ENCODE measurements at regions not wholly inside any gene's neighbourhood (a gene's known extent, or its start where the extent isn't known, plus 50 kb on each side); places are given as distances from the start of the nearest gene placed in this dataset.
"Not testable (repeated sequence)": the region's sequence is repeated elsewhere in the genome, so short reads cannot be mapped to it uniquely, and the experiment has no call there.

- DNase-seq (ENCODE audit: low spot score), result not testable (repeated sequence)
Measured at GRCh38 chr17:445839-446238, 93.2 kb upstream of the RPH3AL start, which contains the start of gene RFLNB. Gene RFLNB, minus strand, starts transcription at chr17:445939.

GRCh38 chr17:444879-445454 lies 92.4 kb upstream of the RPH3AL start:
- no peak for DNase-seq (ENCODE audit: low spot score)

- no peak for DNase-seq (ENCODE audit: low spot score)
Measured at GRCh38 chr17:443109-443508, 90.5 kb upstream of the RPH3AL start.

- no peak for DNase-seq (ENCODE audit: low spot score)
Measured at GRCh38 chr17:441155-441950, 88.7 kb upstream of the RPH3AL start.

GRCh38 chr17:438191-438590 lies 85.6 kb upstream of the RPH3AL start:
- no peak for DNase-seq (ENCODE audit: low spot score)

GRCh38 chr17:437545-437944 lies 84.9 kb upstream of the RPH3AL start:
- no peak for DNase-seq (ENCODE audit: low spot score)

- DNase-seq (ENCODE audit: low spot score), result no peak
Measured at GRCh38 chr17:436571-436970, 84.0 kb upstream of the RPH3AL start.

GRCh38 chr17:432471-432870 lies 79.9 kb upstream of the RPH3AL start:
- DNase-seq (ENCODE audit: low spot score), result not testable (repeated sequence)

GRCh38 chr17:431494-431893 lies 78.9 kb upstream of the RPH3AL start:
- no peak for DNase-seq (ENCODE audit: low spot score)

GRCh38 chr17:429589-429988 lies 77.0 kb upstream of the RPH3AL start:
- no peak for DNase-seq (ENCODE audit: low spot score)

- DNase-seq (ENCODE audit: low spot score), result no peak
Measured at GRCh38 chr17:428414-428813, 75.8 kb upstream of the RPH3AL start.

GRCh38 chr17:427891-428290 lies 75.3 kb upstream of the RPH3AL start:
- no peak for DNase-seq (ENCODE audit: low spot score)

- no peak for DNase-seq (ENCODE audit: low spot score)
Measured at GRCh38 chr17:427327-427726, 74.7 kb upstream of the RPH3AL start.

- DNase-seq (ENCODE audit: low spot score), result no peak
Measured at GRCh38 chr17:422196-422930, 69.8 kb upstream of the RPH3AL start.

GRCh38 chr17:420479-421175 lies 68.0 kb upstream of the RPH3AL start:
- DNase-seq (ENCODE audit: low spot score), result no peak

GRCh38 chr17:419073-419735 lies 66.6 kb upstream of the RPH3AL start:
- no peak for DNase-seq (ENCODE audit: low spot score)

- DNase-seq (ENCODE audit: low spot score), result no peak
Measured at GRCh38 chr17:418421-418751, 65.8 kb upstream of the RPH3AL start.

GRCh38 chr17:417691-418420 lies 65.2 kb upstream of the RPH3AL start:
- no peak for DNase-seq (ENCODE audit: low spot score)

GRCh38 chr17:416293-417206 lies 63.9 kb upstream of the RPH3AL start:
- no peak for DNase-seq (ENCODE audit: low spot score)

Measured in mesenteric fat pad (tissue), 1 donor.